ENCODE measurements at regions not wholly inside any gene's neighbourhood (a gene's known extent, or its start where the extent isn't known, plus 50 kb on each side); places are given as distances from the start of the nearest gene placed in this dataset.

DNA sequence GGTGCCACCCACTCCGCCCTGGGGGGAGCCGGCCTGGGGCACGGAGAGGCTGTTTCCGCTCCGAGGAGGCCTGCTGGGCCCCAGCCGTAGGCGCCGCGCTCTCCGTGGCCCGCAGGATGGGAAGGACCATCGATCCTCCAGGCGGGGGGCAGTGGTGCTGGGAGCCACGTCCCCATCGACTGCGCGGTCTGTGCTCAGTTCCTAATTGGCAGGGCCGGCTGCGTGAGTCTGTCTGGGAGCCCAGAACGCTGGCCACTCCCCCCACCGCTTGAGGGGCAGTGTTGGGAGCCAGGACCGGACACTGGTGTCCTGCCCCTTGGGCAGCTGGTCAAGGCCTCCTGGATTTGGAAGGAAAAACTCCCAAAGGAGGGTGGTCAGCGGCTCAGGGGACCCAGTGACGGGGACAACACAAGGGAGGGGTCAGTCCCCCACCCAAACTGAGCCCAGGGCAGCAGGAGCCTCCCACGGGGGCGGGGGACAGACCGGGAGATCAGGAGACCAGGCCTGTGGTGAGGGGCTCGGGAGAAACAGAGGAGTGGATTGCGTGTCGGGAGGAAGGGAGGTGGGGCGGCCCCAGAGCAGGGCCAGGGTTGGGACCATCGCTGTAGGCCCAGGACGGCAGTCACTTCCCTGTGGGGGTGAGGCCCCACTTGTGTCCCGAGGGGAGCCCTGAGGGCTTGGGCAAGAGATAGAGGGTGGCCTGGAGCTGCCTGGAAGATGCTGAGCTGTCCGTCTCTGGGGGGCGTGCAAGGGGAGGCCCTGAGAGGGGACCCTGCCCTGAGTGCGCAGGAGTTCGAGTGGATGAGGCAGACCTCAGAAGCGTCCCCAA, 89.0 kb downstream of the UNCX start:
- DNase-seq (ENCODE audit: low spot score) (no peak), ATAC-seq (no peak)
- Mint-ChIP-seq H3K4me3 (no peak overlapping the region), H3K27me3 (ENCODE audit: low read depth) (no peaks in the 10 kb centered on the region), H3K27ac (no peak overlapping the region), H3K4me1 (no peaks in the 10 kb centered on the region), H3K9me3 (0 out of 2 replicates have a peak, but pooled peaks cover 6% of the 10 kb centered on the region), H3K36me3 (no peaks in the 10 kb centered on the region)
- CTCF ChIA-PET = no interaction called here
- POLR2A ChIA-PET = no interaction called here
- 0 out of 2 replicates have a peak, but pooled peaks have one; percentile 37 for TF ChIP-seq PRDM15 (CRISPR knock-in tag; IDR thresholded peaks at IDR 0.05)
- no peak for TF ChIP-seq JUN (CRISPR knock-in tag; IDR thresholded peaks at IDR 0.05)

DNA sequence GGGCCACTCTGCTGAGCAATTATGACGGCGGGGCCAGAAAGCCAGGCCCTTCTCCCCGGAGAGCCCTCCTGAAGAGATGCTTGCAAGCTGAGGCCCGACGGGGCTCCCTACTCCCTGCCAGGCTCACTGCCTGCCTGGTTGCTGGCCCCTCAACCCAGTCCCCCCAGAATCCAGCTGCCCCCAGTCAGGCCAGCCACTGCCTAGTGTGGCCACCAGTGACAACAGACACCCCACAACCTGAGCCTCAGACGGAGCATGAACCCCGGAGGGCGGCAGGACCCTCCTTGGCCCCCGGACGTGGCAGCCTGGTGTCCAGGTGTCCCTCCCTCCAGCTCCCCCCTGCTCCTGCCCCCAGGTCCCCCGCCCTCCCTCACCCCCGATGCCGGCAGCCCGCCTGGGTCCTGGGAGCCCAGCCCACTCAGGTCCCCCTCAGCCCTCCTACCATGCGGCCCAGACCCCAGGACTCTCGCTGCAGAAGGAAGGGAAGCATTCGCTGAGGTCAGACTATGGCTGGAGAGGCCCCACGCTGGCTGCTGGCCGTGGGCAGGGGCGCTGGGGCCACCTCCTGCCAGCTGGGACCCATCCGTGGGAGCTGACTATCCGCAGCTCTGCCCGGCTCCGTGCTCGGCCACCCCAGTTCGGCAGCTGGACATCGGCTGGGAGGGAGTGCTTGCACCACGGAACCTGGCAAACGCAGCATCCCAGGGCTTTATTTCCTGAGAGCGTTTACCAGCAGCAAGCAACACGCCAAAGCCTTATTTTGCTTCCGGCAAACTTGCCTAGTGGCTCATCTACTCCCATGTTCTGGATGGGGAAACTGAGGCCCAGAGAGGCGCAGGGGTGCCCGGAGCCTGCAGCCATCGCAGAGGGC, 89.8 kb downstream of the UNCX start:
- POLR2A ChIA-PET = no interaction called here
- TF ChIP-seq ZMAT4 (CRISPR knock-in tag; IDR thresholded peaks at IDR 0.05) = no peak
- Mint-ChIP-seq H3K27ac (no peak overlapping the region), H3K4me1 (no peaks in the 10 kb centered on the region), H3K4me3 (no peak overlapping the region), H3K36me3 (no peaks in the 10 kb centered on the region), H3K9me3 (0 out of 2 replicates have a peak, but pooled peaks cover 6% of the 10 kb centered on the region), H3K27me3 (ENCODE audit: low read depth) (no peaks in the 10 kb centered on the region)
- ATAC-seq (no peak), DNase-seq (ENCODE audit: low spot score) (no peak)
- CTCF ChIA-PET = no interaction called here

GRCh38 chr7:1323178-1324027, 90.7 kb downstream of the UNCX start:
- CTCF ChIA-PET = no interaction called here
- ATAC-seq (no peak), DNase-seq (ENCODE audit: low spot score) (no peak)
- H3K4me1 Mint-ChIP-seq = no peaks in the 10 kb centered on the region
- 0 out of 2 replicates have a peak, but pooled peaks cover 10% of the 10 kb centered on the region for H3K9me3 Mint-ChIP-seq
- H3K27ac Mint-ChIP-seq = no peak overlapping the region
- H3K4me3 Mint-ChIP-seq = no peak overlapping the region
- no peaks in the 10 kb centered on the region for H3K36me3 Mint-ChIP-seq
- TF ChIP-seq TP53 (CRISPR knock-in tag; IDR thresholded peaks at IDR 0.05) (no peak), RELA (CRISPR knock-in tag; IDR thresholded peaks at IDR 0.05; ENCODE audit: borderline replicate concordance) (no peak), JAZF1 (CRISPR knock-in tag; IDR thresholded peaks at IDR 0.05) (no peak)
- H3K27me3 Mint-ChIP-seq (ENCODE audit: low read depth) = no peaks in the 10 kb centered on the region
- POLR2A ChIA-PET = no interaction called here

GRCh38 chr7:1324028-1324900, 91.6 kb downstream of the UNCX start:
- H3K4me3 Mint-ChIP-seq = no peak overlapping the region
- no peak for TF ChIP-seq E2F1 (CRISPR knock-in tag; IDR thresholded peaks at IDR 0.05)
- no peak for TF ChIP-seq ATF2 (CRISPR knock-in tag; IDR thresholded peaks at IDR 0.05; ENCODE audit: borderline replicate concordance, low read depth)
- TF ChIP-seq JUN (CRISPR knock-in tag; IDR thresholded peaks at IDR 0.05) = no peak
- 0 out of 2 replicates have a peak, but pooled peaks cover 7% of the 10 kb centered on the region for H3K9me3 Mint-ChIP-seq
- ChIA-PET POLR2A (no interaction called here), CTCF (no interaction called here)
- H3K36me3 Mint-ChIP-seq = no peaks in the 10 kb centered on the region
- ATAC-seq (no peak), DNase-seq (ENCODE audit: low spot score) (no peak)
- no peaks in the 10 kb centered on the region for H3K27me3 Mint-ChIP-seq (ENCODE audit: low read depth)
- no peaks in the 10 kb centered on the region for H3K4me1 Mint-ChIP-seq
- H3K27ac Mint-ChIP-seq = no peak overlapping the region

All from WTC11 (cell line).